NCI-H2081 treated with DMSO at 0.1 percent for 48 hours (cell line): ENCODE measurements at regions not wholly inside any gene's neighbourhood (a gene's known extent, or its start where the extent isn't known, plus 50 kb on each side); places are given as distances from the start of the nearest gene placed in this dataset.

ENCODE experiments used
- DNase-seq: peaks from one replicate; lab custom pipeline; 2025; lab: John Stamatoyannopoulos, UW

GRCh38 chr3:159169828-159170227, 368.0 kb downstream of the MFSD1 start:
- no peak for DNase-seq

GRCh38 chr3:159170436-159171003, 368.7 kb downstream of the MFSD1 start:
- DNase-seq = no peak

DNA sequence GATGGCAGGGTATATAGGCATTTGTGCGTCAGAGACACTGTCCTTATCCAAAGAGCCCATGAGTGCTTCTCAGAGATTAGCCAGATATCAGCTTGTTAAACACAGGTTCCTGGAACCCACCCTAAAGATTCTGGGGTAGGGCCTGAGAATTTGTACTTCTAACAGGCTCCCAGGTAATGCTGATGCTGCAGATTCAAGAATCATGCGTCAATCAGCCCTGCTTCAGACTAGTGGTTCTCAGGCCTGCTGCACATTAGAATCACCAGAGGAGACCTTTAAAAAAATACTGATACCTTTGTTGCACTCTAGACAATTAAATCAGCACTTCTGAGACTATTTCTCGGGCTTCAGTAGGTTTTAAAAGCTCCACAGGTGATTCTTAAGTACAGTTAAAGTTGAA, 369.5 kb downstream of the MFSD1 start:
- no peak for DNase-seq

DNA sequence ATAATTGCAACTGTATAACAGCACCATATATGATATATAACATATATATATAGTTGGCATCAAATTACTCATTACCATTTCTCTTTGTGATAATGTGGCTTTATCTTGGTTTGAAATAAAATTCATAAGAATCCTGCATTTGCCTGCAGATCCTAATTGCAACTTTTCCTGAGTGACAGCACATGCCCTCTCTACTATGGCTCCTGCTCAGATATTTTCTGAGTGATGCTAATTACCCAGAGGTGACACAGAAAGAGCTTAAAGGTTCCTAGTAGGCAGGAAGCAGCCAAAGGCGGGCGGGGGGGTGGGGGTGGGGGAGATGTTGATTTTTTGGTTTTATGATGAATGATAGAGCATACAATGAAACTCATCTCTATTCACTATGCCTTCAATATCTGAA, 370.6 kb downstream of the MFSD1 start:
- DNase-seq = no peak

DNA sequence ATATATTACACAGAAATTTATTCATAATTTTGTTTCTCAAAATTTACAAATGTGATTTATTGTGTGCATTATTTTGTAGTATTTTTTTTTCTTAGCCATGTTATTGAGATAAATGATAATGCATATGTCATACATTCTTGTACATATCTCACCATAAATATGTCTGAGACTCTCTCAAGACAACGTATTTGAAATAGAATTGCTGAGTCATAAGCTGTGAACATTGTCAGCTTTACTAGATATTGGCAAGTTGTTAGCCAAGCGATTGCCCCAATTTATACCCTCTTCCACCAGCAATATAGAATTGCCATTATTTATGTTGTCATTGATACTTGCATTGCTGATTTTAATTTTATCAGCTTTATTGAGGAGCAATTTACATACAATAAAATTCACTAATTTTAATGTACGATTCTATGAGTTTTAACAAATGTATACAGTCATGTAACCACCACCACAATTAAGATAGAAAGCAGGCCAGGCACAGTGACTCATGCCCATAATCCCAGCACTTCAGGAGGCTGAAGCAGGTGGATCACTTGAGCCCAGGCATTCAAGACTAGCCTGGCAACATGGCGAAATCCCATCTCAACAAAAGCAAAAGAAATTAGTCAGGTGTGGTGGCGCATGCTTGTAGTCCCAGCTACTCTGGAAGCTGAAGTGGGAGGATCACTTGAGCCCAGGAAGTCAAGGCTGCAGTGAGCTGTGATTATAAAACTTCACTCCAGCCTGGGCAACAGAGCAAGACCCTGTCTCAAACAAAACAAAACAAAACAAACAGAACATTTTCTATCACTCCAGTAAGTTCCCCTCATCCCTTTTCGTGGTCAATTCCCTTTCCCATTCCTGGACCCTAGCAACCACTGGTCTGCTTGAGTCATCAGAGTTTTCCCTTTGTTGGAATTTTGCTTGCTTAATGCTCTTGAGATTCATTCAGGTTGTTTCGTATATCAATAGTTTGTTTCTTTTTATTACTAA, 373.1 kb downstream of the MFSD1 start:
- no peak for DNase-seq

GRCh38 chr3:159178209-159178897, 376.5 kb downstream of the MFSD1 start:
- DNase-seq = no peak

DNA sequence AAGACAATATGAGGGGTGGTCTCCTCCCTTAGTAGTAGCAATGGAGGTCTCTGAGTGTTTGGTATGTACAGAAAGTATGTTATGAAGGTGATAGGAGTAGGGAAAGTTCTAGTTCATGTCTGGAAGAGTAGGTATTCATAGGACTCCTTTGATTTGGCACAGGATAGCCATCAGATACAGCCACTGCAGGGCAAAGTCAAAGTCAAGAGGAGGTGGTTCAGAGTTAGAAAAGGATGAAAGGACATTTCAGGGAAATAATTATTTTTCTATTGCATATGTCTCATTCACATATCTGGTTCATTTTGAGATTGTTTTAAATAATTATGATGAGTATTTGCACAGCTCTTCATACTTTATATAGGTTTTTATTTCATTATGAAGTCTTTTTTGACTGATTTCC, 381.1 kb downstream of the MFSD1 start:
- DNase-seq = no peak

DNA sequence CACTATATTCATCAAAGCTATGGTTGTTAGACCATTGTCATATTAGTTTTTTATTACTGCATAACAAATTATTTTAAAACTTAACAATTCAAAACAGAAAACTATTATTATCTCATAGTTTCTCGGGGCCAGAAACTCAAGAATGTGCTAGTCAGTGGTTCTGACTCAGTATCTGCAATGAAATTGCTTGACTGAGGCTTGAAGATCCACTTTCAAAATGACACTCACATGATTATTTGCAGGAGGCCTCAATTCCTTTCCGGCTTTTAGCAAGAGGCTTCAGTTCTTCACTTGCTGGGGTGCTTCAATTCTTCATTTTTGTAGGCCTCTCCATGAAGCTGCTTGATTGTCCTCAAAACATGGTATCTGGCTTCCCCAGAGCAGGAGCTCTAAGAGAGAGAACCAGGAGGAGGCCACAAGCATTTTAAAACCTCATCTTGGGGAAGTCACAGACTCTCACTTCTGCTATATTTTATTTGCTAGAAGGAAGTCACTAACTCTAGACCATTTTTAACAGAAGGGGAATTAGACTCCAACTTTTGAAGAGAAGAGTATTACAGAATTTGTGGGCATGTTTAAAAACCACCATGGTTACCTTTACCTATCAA, 383.7 kb downstream of the MFSD1 start:
- no peak for DNase-seq

DNA sequence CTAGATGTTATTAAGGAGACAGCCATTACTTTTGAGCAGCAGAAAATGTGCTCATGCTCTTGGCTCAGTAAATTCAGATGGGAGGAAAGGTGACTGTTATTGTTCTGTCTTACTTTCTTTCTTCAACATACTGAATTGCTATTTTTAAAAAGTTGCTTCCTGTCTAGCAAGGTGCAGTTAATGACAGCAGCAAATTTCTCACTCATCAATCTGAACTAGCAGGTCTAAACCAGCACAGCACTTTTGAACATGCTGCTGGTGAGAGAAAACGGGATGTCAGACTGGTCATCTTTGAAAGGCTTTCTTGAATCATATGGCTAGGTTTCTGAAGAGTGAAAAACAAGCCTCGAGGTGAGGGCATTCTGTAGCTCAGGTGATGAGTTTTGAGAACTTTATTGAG, 384.7 kb downstream of the MFSD1 start:
- no peak for DNase-seq

GRCh38 chr3:159187232-159187631, 385.4 kb downstream of the MFSD1 start:
- DNase-seq = no peak

DNA sequence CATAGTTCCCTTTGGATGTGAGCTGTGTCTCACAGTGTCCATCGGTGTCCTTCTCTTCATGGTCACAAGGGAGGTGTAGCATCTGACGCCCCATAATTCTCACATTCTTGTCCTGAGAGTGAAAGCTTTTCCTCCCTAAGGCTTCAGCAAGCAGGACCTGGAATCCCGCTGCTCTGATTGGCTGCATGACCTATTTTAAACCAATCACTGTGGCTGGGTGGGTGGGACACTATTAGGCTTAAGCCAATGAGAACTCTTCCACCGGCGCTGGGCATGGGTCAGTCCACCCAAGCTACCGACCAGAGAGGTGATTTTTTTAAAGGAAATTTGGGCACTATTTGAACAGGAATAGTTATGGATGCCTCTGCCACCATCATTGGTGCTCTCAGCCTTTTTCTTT, 385.9 kb downstream of the MFSD1 start:
- no peak for DNase-seq

DNA sequence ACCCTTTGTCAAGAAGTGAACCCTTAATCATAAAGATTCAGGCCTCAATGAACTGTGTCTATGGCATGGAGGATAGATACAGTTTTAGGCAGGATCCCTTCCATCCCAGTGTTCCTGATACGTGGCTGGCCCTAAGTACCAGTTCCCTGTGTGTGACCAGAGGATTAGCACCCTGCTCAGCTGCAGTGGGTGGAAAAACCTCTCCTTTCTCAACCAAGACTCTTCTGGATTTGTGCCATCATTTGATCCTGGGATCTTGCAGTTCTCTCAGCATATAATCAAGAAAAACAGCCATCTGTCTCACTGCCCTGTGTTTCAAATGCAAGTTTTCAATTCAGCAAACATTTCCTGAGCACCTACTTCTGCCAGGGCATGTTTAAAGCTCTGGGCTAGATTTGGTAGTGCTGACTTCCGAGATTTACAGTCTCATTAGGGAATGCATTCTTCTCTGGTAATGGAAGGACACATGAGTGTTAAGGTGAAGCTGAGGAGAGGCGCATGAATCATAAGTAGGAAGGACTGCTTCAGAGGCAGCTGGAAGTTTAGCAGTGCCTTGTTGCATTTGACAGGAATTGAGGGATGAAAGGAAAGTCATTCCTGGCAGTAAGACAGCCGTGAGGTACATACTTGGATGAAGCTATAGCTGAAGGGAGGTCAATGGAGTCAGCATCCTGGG, 388.3 kb downstream of the MFSD1 start:
- DNase-seq = no peak

- no peak for DNase-seq
Measured at GRCh38 chr3:159191447-159191846, 389.6 kb downstream of the MFSD1 start.

- DNase-seq = no peak
Measured at GRCh38 chr3:159196359-159196758, 394.5 kb downstream of the MFSD1 start.

- DNase-seq = no peak
Measured at GRCh38 chr3:159200176-159200575, 398.3 kb downstream of the MFSD1 start.

GRCh38 chr3:159208050-159208449, 406.2 kb downstream of the MFSD1 start:
- DNase-seq = no peak

DNA sequence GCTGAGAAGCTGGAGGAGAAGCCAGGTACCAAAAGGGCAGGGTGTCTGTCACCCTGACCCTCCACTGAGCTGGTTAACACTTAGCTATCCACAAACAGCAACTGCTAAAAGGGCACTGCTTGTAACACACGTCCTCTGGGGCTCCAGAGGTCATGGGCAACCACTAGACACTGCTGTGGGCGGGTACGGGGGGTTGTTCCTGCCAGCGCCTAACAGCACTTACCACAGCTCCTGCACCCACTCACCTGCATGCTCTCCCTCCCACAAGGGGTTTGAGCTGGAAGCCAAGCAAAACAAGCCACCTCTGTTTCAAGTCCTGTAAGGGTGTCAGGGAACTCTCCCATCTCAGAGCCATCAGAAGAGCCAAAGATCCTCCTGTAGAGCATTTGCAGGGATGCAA, 407.6 kb downstream of the MFSD1 start:
- DNase-seq = no peak

- DNase-seq = no peak
Measured at GRCh38 chr3:159210336-159210735, 408.5 kb downstream of the MFSD1 start.

DNA sequence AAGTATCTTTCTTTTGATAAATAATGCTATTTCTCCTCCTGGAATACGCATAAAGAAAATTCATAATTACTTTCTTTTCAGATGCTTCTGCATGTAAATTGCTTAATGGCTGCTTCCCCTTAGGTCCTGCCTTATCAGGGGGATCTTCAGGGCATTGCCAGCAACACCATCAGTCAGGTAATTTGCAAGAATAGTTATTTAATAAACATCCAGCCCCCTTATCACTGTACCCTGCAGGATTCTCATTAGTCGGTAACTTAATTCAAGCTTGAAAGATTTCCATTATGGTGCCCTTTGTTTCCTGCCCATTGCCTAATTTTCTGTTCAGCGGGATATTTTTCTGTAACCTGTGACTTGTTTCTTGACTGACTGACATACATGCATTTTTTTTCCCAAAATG, 414.5 kb downstream of the MFSD1 start:
- no peak for DNase-seq

DNA sequence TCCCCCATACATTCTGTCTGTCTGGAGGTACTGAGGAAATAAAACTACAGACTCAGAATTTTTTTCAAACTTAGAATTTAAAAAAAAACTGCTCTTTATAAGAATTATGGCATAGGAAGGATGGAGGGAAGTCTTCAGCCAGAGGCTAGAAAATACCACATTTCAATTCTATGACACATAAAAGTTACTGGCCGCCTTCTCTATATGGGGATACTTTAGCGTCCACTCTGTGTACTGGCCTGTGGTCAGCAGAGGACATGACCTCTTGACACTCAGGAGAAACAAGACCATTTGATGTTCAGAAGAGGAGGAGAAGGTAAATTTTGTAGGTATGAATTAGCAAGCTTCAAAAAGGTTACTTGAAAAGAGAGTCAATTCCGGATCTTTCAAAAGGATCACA, 417.4 kb downstream of the MFSD1 start:
- DNase-seq = no peak

GRCh38 chr3:159221335-159221734, 419.5 kb downstream of the MFSD1 start:
- no peak for DNase-seq

DNA sequence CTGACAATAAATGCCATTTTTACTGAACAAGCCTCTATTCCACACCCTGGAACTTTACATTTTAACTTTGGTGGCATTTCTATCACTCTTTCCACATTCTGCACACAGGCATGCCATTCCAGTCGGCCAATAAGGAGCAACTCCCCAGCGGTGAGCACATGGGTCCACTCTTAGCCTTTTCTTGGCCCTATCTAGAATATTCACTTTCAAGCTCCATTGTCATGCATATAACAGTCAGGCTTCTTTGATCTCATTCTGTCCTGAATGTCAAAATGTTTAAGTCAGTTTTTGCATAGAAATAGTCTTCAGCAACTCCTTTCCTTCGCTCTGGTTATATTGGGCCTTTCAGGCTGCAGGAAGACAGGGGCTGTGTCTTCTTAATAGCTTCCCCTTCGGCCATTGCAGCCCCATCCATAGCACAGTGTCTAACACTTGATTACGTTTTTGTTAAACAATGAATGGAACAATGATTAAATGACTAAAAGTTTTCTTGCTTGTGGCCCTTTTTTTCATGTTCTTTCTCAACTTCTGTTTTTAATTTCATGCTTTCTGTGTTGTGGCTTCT, 427.3 kb downstream of the MFSD1 start:
- no peak for DNase-seq
